IMR-90 (cell line): ENCODE measurements at regions not wholly inside any gene's neighbourhood (a gene's known extent, or its start where the extent isn't known, plus 50 kb on each side); places are given as distances from the start of the nearest gene placed in this dataset.

Source experiments
- POLR2A ChIP-seq: IDR thresholded peaks from 2 replicates; pipeline ENCODE4 v1.6.1; 2012; ENCODE audit warnings: mild to moderate bottlenecking, low read depth, low read length
- TF ChIP-seq, protein P1 (sequence below): conservative IDR thresholded peaks from 2 replicates; pipeline ENCODE4 v1.5.1; 2012; ENCODE audit warnings: mild to moderate bottlenecking, low read depth, low read length, improper control_type of control experiment

DNA sequence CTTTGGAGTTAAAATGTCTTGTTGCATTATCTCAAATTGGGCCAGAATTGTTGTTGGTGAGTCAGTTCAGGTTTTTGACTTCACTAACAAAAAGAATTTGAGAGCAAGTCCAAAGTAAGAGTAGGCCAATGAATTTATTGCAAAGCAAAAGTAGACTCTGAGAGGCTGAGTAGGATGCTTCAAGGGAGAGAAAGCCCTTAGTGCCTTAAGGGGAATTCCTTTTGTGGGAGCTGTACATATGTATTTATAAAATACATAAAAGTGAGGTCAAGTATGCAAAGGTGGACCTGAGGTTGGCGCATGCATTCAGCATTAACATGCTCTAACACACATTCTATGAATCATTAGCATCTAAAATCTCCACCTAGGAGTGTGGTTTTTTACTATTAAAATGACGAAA lies 565.4 kb downstream of the GRXCR1 start:
- TF ChIP-seq, protein P1, sequence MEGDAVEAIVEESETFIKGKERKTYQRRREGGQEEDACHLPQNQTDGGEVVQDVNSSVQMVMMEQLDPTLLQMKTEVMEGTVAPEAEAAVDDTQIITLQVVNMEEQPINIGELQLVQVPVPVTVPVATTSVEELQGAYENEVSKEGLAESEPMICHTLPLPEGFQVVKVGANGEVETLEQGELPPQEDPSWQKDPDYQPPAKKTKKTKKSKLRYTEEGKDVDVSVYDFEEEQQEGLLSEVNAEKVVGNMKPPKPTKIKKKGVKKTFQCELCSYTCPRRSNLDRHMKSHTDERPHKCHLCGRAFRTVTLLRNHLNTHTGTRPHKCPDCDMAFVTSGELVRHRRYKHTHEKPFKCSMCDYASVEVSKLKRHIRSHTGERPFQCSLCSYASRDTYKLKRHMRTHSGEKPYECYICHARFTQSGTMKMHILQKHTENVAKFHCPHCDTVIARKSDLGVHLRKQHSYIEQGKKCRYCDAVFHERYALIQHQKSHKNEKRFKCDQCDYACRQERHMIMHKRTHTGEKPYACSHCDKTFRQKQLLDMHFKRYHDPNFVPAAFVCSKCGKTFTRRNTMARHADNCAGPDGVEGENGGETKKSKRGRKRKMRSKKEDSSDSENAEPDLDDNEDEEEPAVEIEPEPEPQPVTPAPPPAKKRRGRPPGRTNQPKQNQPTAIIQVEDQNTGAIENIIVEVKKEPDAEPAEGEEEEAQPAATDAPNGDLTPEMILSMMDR, result no peak
- TF ChIP-seq POLR2A, result no peak
